GM18951 (cell line): ENCODE measurements at regions not wholly inside any gene's neighbourhood (a gene's known extent, or its start where the extent isn't known, plus 50 kb on each side); places are given as distances from the start of the nearest gene placed in this dataset.

Experiments
- POLR2A ChIP-seq: IDR thresholded peaks from 4 replicates; pipeline ENCODE4 v1.6.1; 2011; ENCODE audit warnings: mild to moderate bottlenecking; ENCODE audit not compliant: insufficient read length, insufficient read depth; ENCODE audit errors: extremely low read depth
- in situ Hi-C: fragments of 300-500 bp; cut with MboI; formaldehyde crosslinking; loops from one replicate; pipeline ENCODE4 v1.12.0; 2022; ENCODE audit warnings: low sequenced_read_pairs, mixed read lengths, inconsistent platforms; ENCODE audit not compliant: unreplicated experiment

DNA sequence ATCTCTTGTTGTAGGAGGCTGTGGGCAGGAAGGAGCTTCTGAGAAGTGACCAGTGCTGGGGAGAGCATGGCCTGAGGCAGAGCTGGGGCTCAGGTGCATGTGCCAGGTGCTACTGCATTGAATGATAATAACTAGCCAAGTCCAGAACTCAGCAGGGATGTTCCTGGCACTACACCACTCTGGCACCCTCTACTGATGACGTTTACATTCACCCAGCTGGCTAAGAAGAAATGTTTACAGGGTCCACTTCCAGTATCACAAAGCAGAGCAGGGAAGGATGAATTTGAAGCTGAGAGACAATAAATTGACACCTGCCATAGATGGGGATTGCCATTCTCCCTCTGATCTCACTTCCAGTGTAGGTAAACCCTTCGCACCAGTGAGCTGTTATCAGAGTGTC lies 411.8 kb downstream of the SETD4 start:
- TF ChIP-seq POLR2A: no peak
- in situ Hi-C loops: no loop called here

DNA sequence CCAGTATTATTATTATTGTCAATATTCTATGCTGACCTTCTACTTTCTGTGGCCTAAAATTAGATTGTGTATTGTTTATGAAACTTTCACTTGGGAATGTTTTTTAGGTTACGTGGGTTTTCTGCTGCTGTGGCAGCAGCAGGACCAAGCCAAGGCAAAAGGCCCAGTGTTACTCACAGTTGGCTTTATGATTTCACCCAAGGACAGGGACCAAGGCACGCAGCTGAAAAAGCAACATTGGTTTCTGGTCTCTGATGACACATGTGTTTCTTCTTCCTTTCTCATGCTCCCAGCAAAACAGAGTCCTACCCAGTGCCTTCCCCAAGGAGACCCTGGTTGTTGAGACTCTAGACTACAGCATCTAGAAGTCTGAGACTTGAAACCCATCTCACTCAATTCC lies 413.7 kb downstream of the SETD4 start:
- no peak for TF ChIP-seq POLR2A
- in situ Hi-C loops: no loop called here

GRCh38 chr21:35645991-35646390 lies 414.3 kb downstream of the SETD4 start:
- no peak for TF ChIP-seq POLR2A
- in situ Hi-C loops: no loop called here

DNA sequence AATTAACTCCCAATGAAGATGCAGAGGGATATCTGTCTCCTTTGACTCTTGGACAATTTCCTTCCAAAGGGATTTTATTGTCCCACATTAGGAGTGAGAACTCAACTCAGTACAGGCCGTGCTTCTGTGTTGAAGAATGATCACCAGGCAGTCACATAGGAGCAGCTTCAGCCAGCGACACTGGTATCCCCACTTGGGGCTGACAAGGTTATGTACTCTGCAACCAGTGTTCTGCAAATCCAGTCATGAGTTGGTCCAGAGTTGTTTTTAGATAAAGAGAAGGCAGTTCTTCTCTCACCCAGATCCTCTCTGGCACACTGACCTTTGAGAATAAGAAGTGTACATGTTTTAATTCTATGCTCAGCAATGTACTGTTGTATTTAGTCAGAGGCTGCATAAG lies 415.8 kb downstream of the SETD4 start:
- no peak for TF ChIP-seq POLR2A
- in situ Hi-C loops: no loop called here

DNA sequence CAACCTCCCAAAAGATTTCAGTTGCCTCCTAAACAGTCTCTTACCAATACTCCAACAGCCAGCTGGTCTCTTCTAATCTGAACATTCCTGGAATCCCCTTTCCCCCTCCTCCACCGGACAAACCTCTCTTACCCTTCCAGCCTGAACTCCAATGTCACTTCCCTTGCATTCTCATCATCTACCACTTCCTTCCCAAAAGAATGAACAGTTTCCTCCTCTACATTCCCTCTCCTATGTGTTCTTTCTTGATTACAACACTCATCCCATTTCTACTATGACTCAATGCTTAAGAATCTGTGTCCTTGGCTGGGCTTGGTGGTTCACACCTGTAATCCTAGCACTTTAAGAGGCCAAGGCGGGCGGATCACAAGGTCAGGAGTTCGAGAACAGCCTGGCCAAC lies 417.1 kb downstream of the SETD4 start:
- no peak for TF ChIP-seq POLR2A
- in situ Hi-C loops: no loop called here

- in situ Hi-C loops: no loop called here
- TF ChIP-seq POLR2A: no peak
Observed at GRCh38 chr21:35641271-35642016, 418.9 kb downstream of the SETD4 start.

GRCh38 chr21:35637431-35637830 lies 422.9 kb downstream of the SETD4 start:
- in situ Hi-C loops: no loop called here

GRCh38 chr21:35635994-35636393 lies 424.3 kb downstream of the SETD4 start:
- in situ Hi-C loops: no loop called here
- TF ChIP-seq POLR2A: no peak

More at GRCh38 chr21:35637431-35637830, 422.9 kb downstream of the SETD4 start:
- TF ChIP-seq POLR2A: no peak

DNA sequence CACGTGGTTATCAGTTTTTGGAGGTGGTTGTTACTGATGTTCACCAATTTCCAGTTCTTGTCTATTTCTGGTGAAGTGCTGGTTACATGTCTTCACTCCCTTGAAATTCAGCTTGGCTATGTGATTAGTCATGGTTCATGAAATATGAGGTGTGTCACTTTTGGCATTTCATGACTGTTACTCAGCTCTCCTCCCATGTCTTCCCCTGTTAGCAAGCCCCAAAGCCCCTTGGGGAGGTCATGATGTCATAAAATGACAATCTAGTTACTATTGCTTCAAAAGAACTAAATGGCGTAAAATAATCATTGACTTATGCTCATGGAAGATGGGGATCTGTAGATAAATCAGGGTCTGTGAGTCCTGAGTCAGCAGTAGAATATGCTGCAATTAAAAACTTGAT lies 425.1 kb downstream of the SETD4 start:
- TF ChIP-seq POLR2A: no peak
- in situ Hi-C loops: no loop called here

GRCh38 chr21:35633501-35633900 lies 426.8 kb downstream of the SETD4 start:
- in situ Hi-C loops: no loop called here
- no peak for TF ChIP-seq POLR2A

DNA sequence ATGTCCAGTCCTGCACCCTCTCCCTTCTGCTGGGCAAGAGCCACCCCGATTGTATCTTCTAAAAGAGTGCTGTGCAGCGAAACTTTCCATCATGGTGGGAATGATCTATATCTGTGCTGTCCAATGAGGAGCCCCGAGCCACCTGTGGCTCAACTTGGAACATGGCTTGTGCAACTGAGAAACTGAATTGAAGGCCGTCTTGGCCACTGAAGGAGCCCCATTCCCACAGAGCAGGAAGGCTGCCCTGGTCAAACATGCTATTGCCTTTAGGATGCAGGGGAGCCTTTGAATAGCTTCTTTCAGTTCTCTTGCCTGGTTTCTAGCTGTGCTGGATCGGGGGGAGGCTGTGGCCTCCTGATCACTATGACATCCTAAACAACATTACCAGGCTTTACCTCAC lies 427.6 kb downstream of the SETD4 start:
- in situ Hi-C loops: no loop called here
- TF ChIP-seq POLR2A: no peak

GRCh38 chr21:35628316-35628715 lies 432.0 kb downstream of the SETD4 start:
- TF ChIP-seq POLR2A: no peak

GRCh38 chr21:35627462-35627861 lies 432.9 kb downstream of the SETD4 start:
- TF ChIP-seq POLR2A: no peak
- in situ Hi-C loops: no loop called here

More at GRCh38 chr21:35628316-35628715, 432.0 kb downstream of the SETD4 start:
- in situ Hi-C loops: no loop called here

DNA sequence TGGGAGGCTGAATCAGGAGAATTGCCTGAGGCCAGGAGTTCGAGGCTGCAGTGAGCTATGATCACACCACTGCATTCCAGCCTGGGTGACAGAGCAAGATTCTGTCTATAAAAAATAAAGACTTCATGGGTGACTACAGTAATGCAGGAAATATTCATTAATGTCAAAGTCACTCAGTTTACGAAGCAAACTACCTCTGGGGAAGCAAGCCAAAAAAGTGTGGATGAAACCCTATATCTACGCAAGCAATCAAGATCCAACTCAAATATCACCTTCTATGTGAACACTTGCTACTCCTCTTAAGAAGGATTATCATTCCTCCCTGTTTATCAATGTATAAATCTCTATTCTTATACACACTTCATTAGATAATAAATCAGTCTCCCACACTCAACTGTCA lies 434.8 kb downstream of the SETD4 start:
- in situ Hi-C loops: no loop called here
- no peak for TF ChIP-seq POLR2A
